ENCODE measurements at regions not wholly inside any gene's neighbourhood (a gene's known extent, or its start where the extent isn't known, plus 50 kb on each side); places are given as distances from the start of the nearest gene placed in this dataset.

DNA sequence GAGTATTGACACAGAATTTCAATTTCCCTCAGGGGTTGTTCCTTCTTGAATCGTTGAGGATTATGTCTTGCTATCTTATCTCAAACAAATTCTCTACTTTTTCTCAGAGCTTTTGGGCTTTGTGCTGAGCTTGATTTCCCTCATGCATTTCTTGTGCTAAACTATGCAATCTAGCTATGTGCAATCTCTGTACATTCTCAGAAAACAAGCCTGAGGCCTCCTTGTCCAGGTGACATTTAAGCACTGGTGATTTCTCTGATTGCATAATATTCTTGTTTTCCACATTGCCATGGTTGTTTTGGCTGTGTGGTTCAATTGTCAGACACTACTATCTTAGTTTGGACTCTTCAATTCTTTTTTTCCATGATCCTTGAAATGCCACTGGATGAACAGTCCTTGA is 81.2 kb upstream of the MAN1A1 start:
- no peak overlapping the region for H4K8ac ChIP-seq (replicated peaks; ENCODE audit: insufficient read length, low read depth, low read length)
- H2BK20ac ChIP-seq (ENCODE audit: low read depth, low read length, poor library complexity, severe bottlenecking): no peak overlapping the region
- no peak overlapping the region for H3K27ac ChIP-seq (ENCODE audit: insufficient read length, low read depth, low read length)
- TF ChIP-seq, protein P1, sequence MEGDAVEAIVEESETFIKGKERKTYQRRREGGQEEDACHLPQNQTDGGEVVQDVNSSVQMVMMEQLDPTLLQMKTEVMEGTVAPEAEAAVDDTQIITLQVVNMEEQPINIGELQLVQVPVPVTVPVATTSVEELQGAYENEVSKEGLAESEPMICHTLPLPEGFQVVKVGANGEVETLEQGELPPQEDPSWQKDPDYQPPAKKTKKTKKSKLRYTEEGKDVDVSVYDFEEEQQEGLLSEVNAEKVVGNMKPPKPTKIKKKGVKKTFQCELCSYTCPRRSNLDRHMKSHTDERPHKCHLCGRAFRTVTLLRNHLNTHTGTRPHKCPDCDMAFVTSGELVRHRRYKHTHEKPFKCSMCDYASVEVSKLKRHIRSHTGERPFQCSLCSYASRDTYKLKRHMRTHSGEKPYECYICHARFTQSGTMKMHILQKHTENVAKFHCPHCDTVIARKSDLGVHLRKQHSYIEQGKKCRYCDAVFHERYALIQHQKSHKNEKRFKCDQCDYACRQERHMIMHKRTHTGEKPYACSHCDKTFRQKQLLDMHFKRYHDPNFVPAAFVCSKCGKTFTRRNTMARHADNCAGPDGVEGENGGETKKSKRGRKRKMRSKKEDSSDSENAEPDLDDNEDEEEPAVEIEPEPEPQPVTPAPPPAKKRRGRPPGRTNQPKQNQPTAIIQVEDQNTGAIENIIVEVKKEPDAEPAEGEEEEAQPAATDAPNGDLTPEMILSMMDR (conservative IDR thresholded peaks at IDR 0.05): no peak
- H4K5ac ChIP-seq (ENCODE audit: insufficient read length, low read depth, low read length): no peak overlapping the region
- no peaks in the 10 kb centered on the region for H3K4me1 ChIP-seq (ENCODE audit: insufficient read depth, low read length)
- no peak overlapping the region for H2AFZ ChIP-seq (ENCODE audit: low read length)
- H3T11ph ChIP-seq (ENCODE audit: low read length): no peak overlapping the region
- H3K23me2 ChIP-seq (ENCODE audit: insufficient read length, low read depth, low read length, poor library complexity, severe bottlenecking): no peaks in the 10 kb centered on the region
- H3K14ac ChIP-seq (ENCODE audit: insufficient read depth, low read length): no peak overlapping the region
- H2BK12ac ChIP-seq (ENCODE audit: insufficient read length, low read depth, low read length): no peak overlapping the region
- no peak overlapping the region for H3K27ac Mint-ChIP-seq
- H3K18ac ChIP-seq (ENCODE audit: insufficient read length, low read depth, low read length): no peak overlapping the region
- H2BK5ac ChIP-seq (ENCODE audit: insufficient read length, low read length): no peak overlapping the region
- no peak overlapping the region for H3K56ac ChIP-seq (ENCODE audit: insufficient read length, low read depth, low read length)
- WGBS (ENCODE audit: extremely low coverage, insufficient read length, low lambda C conversion rate): no CpG with 5 or more reads among the region's 1 CpG
- no peak overlapping the region for H2BK15ac ChIP-seq (ENCODE audit: low read depth, low read length)
- no peaks in the 10 kb centered on the region for H3K9me3 ChIP-seq (ENCODE audit: control insufficient read depth, low read depth, low read length)
- H3K27me3 Mint-ChIP-seq (ENCODE audit: low read depth): no peaks in the 10 kb centered on the region
- H3K4ac ChIP-seq (ENCODE audit: low read depth, low read length): no peak overlapping the region
- H3K79me1 ChIP-seq (ENCODE audit: insufficient read depth, low read depth, low read length, poor library complexity, severe bottlenecking): no peaks in the 10 kb centered on the region
- no peak overlapping the region for H3K9ac ChIP-seq (ENCODE audit: extremely low read depth, insufficient read length, low read length)
- H4K20me1 ChIP-seq (ENCODE audit: control insufficient read depth, insufficient read depth, insufficient read length): no peaks in the 10 kb centered on the region
- no peaks in the 10 kb centered on the region for H3K27me3 ChIP-seq (ENCODE audit: insufficient read depth, low read length)
- H3K4me1 Mint-ChIP-seq: no peaks in the 10 kb centered on the region
- H2BK120ac ChIP-seq (ENCODE audit: low read depth, low read length, poor library complexity, severe bottlenecking): no peak overlapping the region
- no peak overlapping the region for H3K4me2 ChIP-seq (ENCODE audit: insufficient read depth, insufficient read length, low read length)
- no peak overlapping the region for H4K91ac ChIP-seq (ENCODE audit: insufficient read length, low read depth, low read length)
- no peaks in the 10 kb centered on the region for H3K9me3 Mint-ChIP-seq
- H3K23ac ChIP-seq (ENCODE audit: insufficient read length, low read depth, low read length): no peak overlapping the region
- no peaks in the 10 kb centered on the region for H3K36me3 Mint-ChIP-seq (ENCODE audit: insufficient read depth in 1 of 3, low read depth in 3 of 3)
- no peak overlapping the region for H3K4me3 Mint-ChIP-seq
- H3K79me2 ChIP-seq (ENCODE audit: insufficient read depth, low read length): no peaks in the 10 kb centered on the region
- no peak for DNase-seq
- H2AK5ac ChIP-seq (ENCODE audit: insufficient read length, low read length): no peak overlapping the region

Measured in H9 (cell line).